ENCODE measurements at regions not wholly inside any gene's neighbourhood (a gene's known extent, or its start where the extent isn't known, plus 50 kb on each side); places are given as distances from the start of the nearest gene placed in this dataset.

GRCh38 chr11:110526323-110526722 is 96.6 kb downstream of the FDX1 start:
- H3K27ac Mint-ChIP-seq = peak overlapping the region in 2 of 7 donors; percentile 58 to 72
- ChIA-PET CTCF (ENCODE audit: partially characterized antibody) (interaction anchor here (0.6 kb wide), 1 partner anchor 12 kb away, joined by 3 read pairs; no protein-coding TSS in a partner anchor), POLR2A (ENCODE audit: partially characterized antibody) (no interaction called here)
- no peaks in the 10 kb centered on the region for H3K27me3 Mint-ChIP-seq
- peaks cover 0 to 29% (median 19%) of the 10 kb centered on the region in 8 donors for H3K9me3 Mint-ChIP-seq
- Histone ChIP-seq H3K27me3 (ENCODE audit: insufficient read depth, low read length) (no peaks in the 10 kb centered on the region), H3K36me3 (ENCODE audit: insufficient read depth, low read length) (no peaks in the 10 kb centered on the region), H3K27ac (ENCODE audit: low read depth, low read length) (no peak overlapping the region), H3K4me1 (ENCODE audit: insufficient read depth, low read length) (peaks cover 17% of the 10 kb centered on the region), H3K9me3 (ENCODE audit: control insufficient read depth in 1 of 2, low read length in 2 of 2) (no peaks in the 10 kb centered on the region), H3K4me3 (ENCODE audit: low read length in 2 of 2) (no peak overlapping the region)
- intact Hi-C loops (cut with micrococcal nuclease) = no loop called here
- H3K4me1 Mint-ChIP-seq = peaks cover 10 to 13% (median 12%) of the 10 kb centered on the region in 4 donors
- DNase-seq = no peak
- no peak overlapping the region for H3K4me3 Mint-ChIP-seq
- no peaks in the 10 kb centered on the region for H3K36me3 Mint-ChIP-seq

All from CD4-positive, alpha-beta memory T cell (primary cell).